A549 (cell line): ENCODE measurements at regions not wholly inside any gene's neighbourhood (a gene's known extent, or its start where the extent isn't known, plus 50 kb on each side); places are given as distances from the start of the nearest gene placed in this dataset.

Source experiments
- ATAC-seq, 2 experiments: fragments of 200-7000 bp in 1 of 2; fragments of >200 bp in 1 of 2; cut with Nextera tagmentation in 1 of 2; cut with Tn5 transposase in 1 of 2; 3 replicates each; pipeline versions ENCODE4 v1.8.0 to v1.9.1; 2018 to 2020; ENCODE audit warnings: mild to moderate bottlenecking in 1 of 2, moderate library complexity in 1 of 2
- CTCF ChIA-PET: fragments of 300-600 bp; sonication (Branson Sonifier 250); formaldehyde crosslinking; extraction: SDS; loops from one replicate; lab custom pipeline; 2021; ENCODE audit warnings: antibody characterized with exemption, inconsistent platforms; lab: Yijun Ruan, JAX
- POLR2A ChIA-PET: fragments of 350-600 bp; formaldehyde crosslinking; extraction: SDS; loops from one replicate; lab custom pipeline; 2021; ENCODE audit warnings: antibody characterized with exemption, inconsistent platforms; lab: Yijun Ruan, JAX
- DNase-seq, 2 experiments: peaks; one replicate each; pipeline versions ENCODE4 v3.0.0 to v3.0.0-alpha.2; 2011 to 2016; ENCODE audit warnings: low read depth in 1 of 2, low spot score in 1 of 2
- FAIRE-seq: peaks from 2 replicates; lab custom pipeline; 2011; peaks lifted over from hg19 to GRCh38; lab: Jason Lieb, UNC
- H3K27ac ChIP-seq, 2 experiments: fragments of >200 bp; sonication (Bioruptor Twin); formaldehyde crosslinking; 3 replicates each; pipeline ENCODE4 v1.5.1; 2016 to 2017
- H3K4me1 ChIP-seq: fragments of >200 bp; sonication (Bioruptor Twin); formaldehyde crosslinking; 3 replicates; pipeline ENCODE4 v1.6.1; 2016
- H3K4me2 ChIP-seq: fragments of >200 bp; sonication (Bioruptor Twin); formaldehyde crosslinking; 3 replicates; pipeline ENCODE4 v1.6.1; 2016
- H3K4me3 ChIP-seq: fragments of >200 bp; sonication (Bioruptor Twin); formaldehyde crosslinking; 3 replicates; pipeline ENCODE4 v1.5.1; 2016
- H3K9me3 ChIP-seq: fragments of >200 bp; sonication (Bioruptor Twin); formaldehyde crosslinking; 3 replicates; pipeline ENCODE4 v1.6.1; 2016
- ATOH8 ChIP-seq: fragments of 250-450 bp; sonication (Bioruptor Pico); IDR thresholded peaks from 2 replicates; pipeline ENCODE4 v1.5.0; 2020; ENCODE audit warnings: low read depth, mild to moderate bottlenecking, moderate library complexity
- BHLHE40 ChIP-seq: IDR thresholded peaks from 2 replicates; pipeline ENCODE4 v1.6.1; 2012; ENCODE audit warnings: low read depth, low read length, inconsistent platforms
- CHD4 ChIP-seq: fragments of 200-600 bp; sonication (generic); IDR thresholded peaks from 2 replicates; pipeline ENCODE4 v1.6.1; 2016; ENCODE audit warnings: antibody characterized with exemption, mild to moderate bottlenecking, borderline replicate concordance
- E2F6 ChIP-seq: IDR thresholded peaks from 2 replicates; pipeline ENCODE4 v1.6.1; 2012; ENCODE audit warnings: low read depth, borderline replicate concordance
- EHF ChIP-seq: fragments of 250-450 bp; sonication (Bioruptor Pico); IDR thresholded peaks from 2 replicates; pipeline ENCODE4 v1.5.0; 2020; ENCODE audit warnings: mild to moderate bottlenecking
- EP300 ChIP-seq, 2 experiments: fragments of >200 bp; sonication (Bioruptor Twin); formaldehyde crosslinking; IDR thresholded peaks; 2 replicates in 1 of 2; 3 replicates in 1 of 2; pipeline ENCODE4 v1.6.1; 2016 to 2017
- FOSB ChIP-seq: fragments of 250-450 bp; sonication (Bioruptor Pico); IDR thresholded peaks from 2 replicates; pipeline ENCODE4 v1.5.0; 2020; ENCODE audit warnings: mild to moderate bottlenecking, moderate library complexity
- GATA3 ChIP-seq: IDR thresholded peaks from 2 replicates; pipeline ENCODE4 v1.6.1; 2012; ENCODE audit warnings: borderline replicate concordance
- HEYL ChIP-seq: fragments of 250-450 bp; sonication (Bioruptor Pico); IDR thresholded peaks from 2 replicates; pipeline ENCODE4 v1.8.0; 2021; ENCODE audit warnings: mild to moderate bottlenecking, moderate library complexity
- HOXA7 ChIP-seq: fragments of 250-450 bp; sonication (Bioruptor Pico); IDR thresholded peaks from 2 replicates; pipeline ENCODE4 v1.5.0; 2020; ENCODE audit warnings: mild to moderate bottlenecking, moderate library complexity
- HOXB13 ChIP-seq: fragments of 250-450 bp; sonication (Bioruptor Pico); IDR thresholded peaks from 2 replicates; pipeline ENCODE4 v1.5.0; 2020; ENCODE audit warnings: low read depth, mild to moderate bottlenecking, moderate library complexity
- HOXB5 ChIP-seq: fragments of 250-450 bp; sonication (Bioruptor Pico); IDR thresholded peaks from 2 replicates; pipeline ENCODE4 v1.5.0; 2020; ENCODE audit warnings: mild to moderate bottlenecking, moderate library complexity
- KDM1A ChIP-seq: fragments of 200-600 bp; sonication (generic); IDR thresholded peaks from 2 replicates; pipeline ENCODE4 v1.6.1; 2016; ENCODE audit warnings: low read depth, mild to moderate bottlenecking
- KDM5A ChIP-seq: fragments of 200-600 bp; sonication (generic); IDR thresholded peaks from 2 replicates; pipeline ENCODE4 v1.6.1; 2016; ENCODE audit warnings: antibody characterized with exemption, mild to moderate bottlenecking
- MAZ ChIP-seq: fragments of 150-350 bp; IDR thresholded peaks from 2 replicates; pipeline ENCODE4 v1.6.1; 2014; ENCODE audit warnings: antibody characterized with exemption, low read depth, low read length, borderline replicate concordance
- MYC ChIP-seq: IDR thresholded peaks from 2 replicates; pipeline ENCODE4 v1.6.1; 2012; ENCODE audit warnings: mild to moderate bottlenecking, inconsistent platforms, low read length, improper control_type of control experiment, borderline replicate concordance
- NPAS2 ChIP-seq: fragments of 250-450 bp; sonication (Bioruptor Pico); IDR thresholded peaks from 2 replicates; pipeline ENCODE4 v1.8.0; 2022; ENCODE audit warnings: mild to moderate bottlenecking, moderate library complexity, borderline replicate concordance
- PBX3 ChIP-seq: IDR thresholded peaks from 2 replicates; pipeline ENCODE4 v1.6.1; 2012
- RARB ChIP-seq: fragments of 250-450 bp; sonication (Bioruptor Pico); IDR thresholded peaks from 2 replicates; pipeline ENCODE4 v1.8.0; 2021; ENCODE audit warnings: mild to moderate bottlenecking, moderate library complexity
- REST ChIP-seq: fragments of 200-600 bp; sonication (generic); IDR thresholded peaks from 2 replicates; pipeline ENCODE4 v1.6.1; 2016; ENCODE audit warnings: antibody characterized with exemption, mild to moderate bottlenecking, moderate library complexity
- ZC3H11A ChIP-seq: fragments of 450-650 bp; IDR thresholded peaks from 2 replicates; pipeline ENCODE4 v1.6.1; 2014; ENCODE audit warnings: antibody characterized with exemption, mild to moderate bottlenecking
- ZNF302 ChIP-seq: fragments of 250-450 bp; sonication (Bioruptor Pico); IDR thresholded peaks from 2 replicates; pipeline ENCODE4 v1.9.0; 2021; ENCODE audit warnings: inconsistent platforms, mild to moderate bottlenecking, moderate library complexity
- WGBS: methylation state at CpG from one replicate; pipeline ENCODE4 v1.1.6; 2017; ENCODE audit errors: missing lambda C conversion rate; 5-methylcytosine and 5-hydroxymethylcytosine counted together

GRCh38 chr11:90556606-90557005 is 333.8 kb upstream of the CHORDC1 start:
- no peak for TF ChIP-seq KDM1A
- no peak for TF ChIP-seq CHD4
- no peak for TF ChIP-seq HEYL (CRISPR knock-in tag)
- TF ChIP-seq PBX3 = no peak
- TF ChIP-seq EP300 (IDR thresholded peaks at IDR 0.05) = no peak
- no peak for TF ChIP-seq E2F6
- TF ChIP-seq ATOH8 (CRISPR knock-in tag) = no peak
- TF ChIP-seq HOXA7 = no peak
- TF ChIP-seq RARB = no peak
- no peak for TF ChIP-seq GATA3
- no peak for TF ChIP-seq FOSB (CRISPR knock-in tag)
- TF ChIP-seq EHF (CRISPR knock-in tag) = no peak
- no peak for TF ChIP-seq NPAS2
- TF ChIP-seq ZC3H11A = no peak
- TF ChIP-seq, all 56 proteins: peak for 0
- FAIRE-seq = no peak
- Histone ChIP-seq H3K4me1 (no peaks in the 10 kb centered on the region), H3K9me3 (no peaks in the 10 kb centered on the region; the same call in 1 of the 3 replicates), H3K4me2 (no peak overlapping the region), H3K4me3 (no peak overlapping the region), H3K27ac (no peak overlapping the region)
- POLR2A ChIA-PET = no interaction called here
- CTCF ChIA-PET = no interaction called here
- DNase-seq = no peak
- no peak for ATAC-seq
- 22% methylated on average over 4 of the region's 4 CpGs for WGBS

- WGBS = 6% methylated on average over 1 of the region's 1 CpG
- POLR2A ChIA-PET = no interaction called here
- CTCF ChIA-PET = no interaction called here
Observed at GRCh38 chr11:90556026-90556425, 333.2 kb upstream of the CHORDC1 start.

GRCh38 chr11:90555477-90555876 is 332.6 kb upstream of the CHORDC1 start:
- TF ChIP-seq ZNF302 (CRISPR knock-in tag) = no peak
- TF ChIP-seq HOXB13 = no peak
- no peak for TF ChIP-seq MAZ
- no peak for TF ChIP-seq HOXB5 (CRISPR knock-in tag)
- no peak for TF ChIP-seq REST
- Histone ChIP-seq H3K4me3 (no peak overlapping the region), H3K4me2 (no peak overlapping the region), H3K9me3 (no peaks in the 10 kb centered on the region; the same call in 1 of the 3 replicates), H3K4me1 (no peaks in the 10 kb centered on the region), H3K27ac (no peak overlapping the region)
- WGBS = 38% methylated on average over 2 of the region's 2 CpGs
- FAIRE-seq = no peak
- CTCF ChIA-PET = no interaction called here
- POLR2A ChIA-PET = no interaction called here
- DNase-seq = no peak
- no peak for ATAC-seq

More at GRCh38 chr11:90556026-90556425, 333.2 kb upstream of the CHORDC1 start:
- Histone ChIP-seq H3K27ac (no peak overlapping the region), H3K4me1 (no peaks in the 10 kb centered on the region), H3K9me3 (no peaks in the 10 kb centered on the region; the same call in 1 of the 3 replicates), H3K4me3 (no peak overlapping the region), H3K4me2 (no peak overlapping the region)
- no peak for FAIRE-seq
- DNase-seq = no peak
- no peak for ATAC-seq
- TF ChIP-seq KDM5A = no peak
- no peak for TF ChIP-seq KDM1A
- TF ChIP-seq MYC = no peak
- no peak for TF ChIP-seq BHLHE40
